Stimulated activated naive CD8-positive, alpha-beta T cell treated with anti-CD3 and anti-CD28 coated beads, Interleukin-15, Interleukin-2, amounts not matched to agents 100 U/mL and 50 U/mL, for 24 hours (primary cell): ENCODE measurements at regions not wholly inside any gene's neighbourhood (a gene's known extent, or its start where the extent isn't known, plus 50 kb on each side); places are given as distances from the start of the nearest gene placed in this dataset.

ENCODE experiments used
- ATAC-seq: fragments of 150-1000 bp; cut with Tn5 transposase; one replicate; pipeline ENCODE4 v1.10.0; 2021
- DNase-seq: peaks from one replicate; pipeline ENCODE4 v3.0.0; 2021

GRCh38 chr3:194769020-194769643, 83.4 kb downstream of the FAM43A start:
- DNase-seq (peak; percentile 87), ATAC-seq (peak; percentile 99)

- DNase-seq (no peak), ATAC-seq (no peak)
These were observed 86.7 kb downstream of the FAM43A start for GRCh38 chr3:194772241-194773000.

GRCh38 chr3:194773216-194773615, 87.5 kb downstream of the FAM43A start:
- ATAC-seq = no peak
- no peak for DNase-seq

GRCh38 chr3:194773771-194774455, 88.2 kb downstream of the FAM43A start:
- no peak for DNase-seq
- ATAC-seq = no peak

GRCh38 chr3:194775266-194775665, 89.6 kb downstream of the FAM43A start:
- no peak for DNase-seq
- no peak for ATAC-seq

GRCh38 chr3:194775731-194776130, 90.0 kb downstream of the FAM43A start:
- ATAC-seq (no peak), DNase-seq (no peak)

GRCh38 chr3:194777729-194778128, 92.0 kb downstream of the FAM43A start:
- DNase-seq = no peak
- ATAC-seq = no peak

- ATAC-seq (no peak), DNase-seq (no peak)
These were observed 94.1 kb downstream of the FAM43A start for GRCh38 chr3:194779729-194780224.

- ATAC-seq (no peak), DNase-seq (no peak)
These were observed 95.0 kb downstream of the FAM43A start for GRCh38 chr3:194780706-194781105.

GRCh38 chr3:194781617-194782016, 95.9 kb downstream of the FAM43A start:
- DNase-seq = no peak
- ATAC-seq = no peak

- DNase-seq = no peak
- no peak for ATAC-seq
These were observed 97.2 kb downstream of the FAM43A start for GRCh38 chr3:194782698-194783404.

GRCh38 chr3:194784361-194784760, 98.7 kb downstream of the FAM43A start:
- ATAC-seq (no peak), DNase-seq (no peak)

- DNase-seq (no peak), ATAC-seq (no peak)
These were observed 99.6 kb downstream of the FAM43A start for GRCh38 chr3:194785315-194785714.

- no peak for DNase-seq
- ATAC-seq = no peak
These were observed 101.4 kb downstream of the FAM43A start for GRCh38 chr3:194787072-194787471.

- ATAC-seq = no peak
- no peak for DNase-seq
These were observed 102.0 kb downstream of the FAM43A start for GRCh38 chr3:194787650-194788049.

GRCh38 chr3:194792368-194792767, 106.7 kb downstream of the FAM43A start:
- DNase-seq (no peak), ATAC-seq (no peak)

- ATAC-seq = no peak
- DNase-seq = no peak
These were observed 112.0 kb downstream of the FAM43A start for GRCh38 chr3:194797555-194798250.

- DNase-seq = no peak
- no peak for ATAC-seq
These were observed 112.8 kb downstream of the FAM43A start for GRCh38 chr3:194798486-194798885.

GRCh38 chr3:194800002-194800401, 114.3 kb downstream of the FAM43A start:
- no peak for DNase-seq
- no peak for ATAC-seq

GRCh38 chr3:194801461-194802432, 116.1 kb downstream of the FAM43A start:
- ATAC-seq (no peak), DNase-seq (no peak)

- ATAC-seq = no peak
- DNase-seq = no peak
These were observed 119.1 kb downstream of the FAM43A start for GRCh38 chr3:194804796-194805195.
